GM18499 (cell line): ENCODE measurements at regions not wholly inside any gene's neighbourhood (a gene's known extent, or its start where the extent isn't known, plus 50 kb on each side); places are given as distances from the start of the nearest gene placed in this dataset.
"Not testable (repeated sequence)": the region's sequence is repeated elsewhere in the genome, so short reads cannot be mapped to it uniquely, and the experiment has no call there.

Experiments used
- ATAC-seq: cut with Tn5 transposase; IDR thresholded peaks from one replicate; pipeline ENCODE4 v1.9.1; 2021; ENCODE audit warnings: moderate number of reproducible peaks; ENCODE audit not compliant: insufficient read depth, unreplicated experiment

DNA sequence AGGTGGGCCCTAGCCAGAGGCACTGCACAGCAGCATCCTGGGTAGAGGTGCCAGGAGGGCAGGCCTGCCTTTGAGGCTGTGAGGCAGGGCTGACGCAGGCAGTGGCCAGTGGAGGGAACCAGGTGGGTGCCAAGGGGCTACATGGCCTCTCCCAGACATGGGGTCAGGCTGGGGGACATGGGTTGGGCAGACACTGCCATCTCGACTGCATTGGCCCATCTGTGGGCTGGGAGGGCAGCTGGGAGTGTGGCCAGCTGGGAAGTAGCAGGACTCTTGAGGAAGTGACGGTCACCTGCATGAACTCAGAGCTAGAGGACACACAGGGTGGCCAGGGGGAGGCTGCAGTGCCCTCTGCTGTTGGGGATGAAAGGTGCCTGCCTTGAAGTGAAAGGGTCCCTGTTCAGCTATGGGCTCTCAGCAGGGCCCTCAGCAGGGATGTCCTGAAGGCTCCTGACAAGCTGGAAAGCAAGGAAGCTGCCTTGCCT is 294.6 kb downstream of the CCDC74A start:
- ATAC-seq = not testable (repeated sequence)

DNA sequence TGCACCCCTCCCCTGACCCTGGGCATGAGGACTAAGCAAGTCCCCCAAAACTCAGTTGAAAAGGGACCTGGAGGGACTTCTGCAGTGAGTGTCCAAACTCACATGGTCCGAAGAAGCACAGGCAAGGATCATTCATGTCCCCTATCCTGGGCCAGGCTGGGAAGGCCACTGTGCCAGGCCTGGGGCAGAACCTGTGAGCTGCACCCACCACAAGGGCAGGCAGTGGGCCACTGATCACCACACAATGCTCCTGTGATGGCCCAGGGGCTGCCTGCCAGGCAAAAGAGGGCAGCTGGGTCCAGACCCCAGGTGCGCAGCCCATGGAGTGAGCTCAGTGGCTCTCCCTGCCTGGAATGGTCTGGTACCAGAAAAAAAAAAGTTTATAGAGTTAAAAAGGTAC is 295.4 kb downstream of the CCDC74A start:
- not testable (repeated sequence) for ATAC-seq

DNA sequence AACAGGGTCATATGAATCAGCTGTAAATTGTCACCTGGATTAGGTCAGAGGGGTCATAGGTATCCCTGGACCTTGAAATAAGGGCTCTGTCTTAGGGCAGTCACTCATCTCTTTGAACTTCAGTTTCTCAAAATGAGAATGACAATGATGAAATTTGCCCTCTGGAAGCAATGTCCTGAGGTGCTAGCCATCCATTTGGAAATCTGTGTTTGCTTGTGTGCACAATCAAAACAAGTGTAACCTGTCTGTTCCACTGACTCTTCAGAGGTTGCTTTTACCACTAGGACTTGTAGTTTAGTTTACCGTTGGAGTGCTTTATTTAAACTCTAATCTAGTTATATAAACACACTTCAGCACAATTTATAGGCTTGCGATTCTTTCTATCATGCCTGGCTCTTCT is 297.3 kb downstream of the CCDC74A start:
- not testable (repeated sequence) for ATAC-seq

DNA sequence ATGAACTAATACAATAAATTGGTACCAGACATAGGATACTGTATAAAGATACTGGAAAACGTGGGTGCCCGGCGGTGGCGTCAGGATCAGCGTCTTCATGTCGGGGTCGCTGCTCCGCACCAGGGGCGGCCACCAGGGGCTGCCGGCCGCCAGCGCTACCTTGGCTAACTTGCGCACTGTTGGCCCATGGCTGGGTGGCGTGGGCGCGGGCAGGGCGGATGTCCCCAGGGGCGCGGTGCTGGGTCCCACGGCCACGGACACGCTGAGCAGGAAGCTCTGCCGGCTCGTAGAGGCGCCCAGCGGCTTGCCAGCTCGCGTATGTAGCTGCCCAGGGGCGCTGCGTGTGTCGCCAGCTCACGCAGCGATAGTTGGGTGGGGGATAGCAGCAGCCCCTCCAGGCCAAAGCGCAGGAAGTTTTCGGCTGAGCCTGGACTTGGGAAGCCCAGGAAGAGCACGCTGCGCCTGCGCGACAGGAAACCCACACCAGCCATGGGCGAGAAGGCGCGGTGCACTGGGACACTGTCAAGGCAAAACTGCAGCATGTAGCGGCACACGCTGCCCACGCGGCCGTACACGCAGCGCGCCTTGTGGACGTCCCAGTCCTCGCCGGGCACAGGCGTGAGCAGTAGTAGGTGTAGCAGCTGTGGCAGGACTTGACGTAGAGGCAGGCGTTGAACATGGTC is 299.9 kb downstream of the CCDC74A start:
- ATAC-seq = no peak

DNA sequence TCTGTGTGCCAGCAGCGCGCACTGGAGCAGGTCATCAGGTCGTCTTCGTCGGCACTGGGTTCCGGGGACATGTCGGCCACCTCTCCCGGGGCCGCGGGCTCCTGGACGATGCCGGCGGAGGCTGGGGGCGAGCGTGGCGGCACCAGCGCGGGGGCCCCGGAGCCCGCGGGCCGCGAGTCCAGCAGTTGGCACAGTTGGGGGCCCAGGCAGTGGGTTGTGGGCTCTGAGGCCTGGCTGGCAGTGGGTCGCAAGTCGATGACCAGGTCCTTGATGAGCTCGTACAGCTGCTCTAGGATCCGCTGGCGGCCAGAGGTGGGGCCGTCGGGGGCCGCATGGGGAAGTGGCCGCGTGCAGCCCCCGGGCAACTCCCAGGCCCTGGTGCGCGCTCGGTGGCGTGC is 300.5 kb downstream of the CCDC74A start:
- no peak for ATAC-seq

DNA sequence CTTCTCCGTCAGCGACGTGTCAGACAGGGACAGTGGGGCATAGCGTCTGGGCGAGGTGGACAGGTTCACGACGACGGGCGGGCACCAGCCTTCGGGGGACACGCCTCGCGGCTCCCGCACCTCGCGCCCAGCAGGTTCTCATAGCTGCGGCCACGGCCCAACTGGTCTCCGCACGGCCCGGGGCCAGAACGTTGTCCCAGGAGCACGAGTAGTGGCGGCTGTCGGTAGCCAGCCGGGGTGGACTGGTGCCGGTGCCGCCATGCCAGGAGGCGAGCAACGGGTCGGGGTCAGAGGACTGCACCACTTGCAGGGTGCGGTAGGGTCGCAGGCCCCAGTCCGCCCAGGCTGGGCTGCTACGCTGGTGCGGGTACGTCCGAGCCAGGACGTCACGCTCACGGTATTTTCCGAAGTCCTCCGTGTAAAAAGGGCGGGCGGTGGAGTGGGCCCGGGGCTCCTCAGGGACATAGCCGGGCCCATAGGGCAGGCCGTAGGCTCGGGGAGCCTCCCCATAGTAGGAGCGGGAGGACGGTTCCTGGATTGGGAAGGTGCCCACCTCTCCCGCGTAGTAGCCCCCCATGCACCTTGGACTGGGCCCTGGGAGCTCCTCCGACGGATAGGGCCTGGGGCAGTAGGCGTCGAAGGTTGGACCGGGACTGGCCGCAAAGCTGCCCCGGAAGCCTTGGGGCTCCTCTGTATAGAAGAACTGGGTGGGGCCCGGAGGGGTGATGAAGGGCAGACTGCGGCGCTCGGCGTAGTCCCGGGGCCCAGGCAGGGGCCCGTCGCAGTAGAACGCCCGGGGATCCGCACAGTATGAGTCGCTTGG is 301.2 kb downstream of the CCDC74A start:
- not testable (repeated sequence) for ATAC-seq

DNA sequence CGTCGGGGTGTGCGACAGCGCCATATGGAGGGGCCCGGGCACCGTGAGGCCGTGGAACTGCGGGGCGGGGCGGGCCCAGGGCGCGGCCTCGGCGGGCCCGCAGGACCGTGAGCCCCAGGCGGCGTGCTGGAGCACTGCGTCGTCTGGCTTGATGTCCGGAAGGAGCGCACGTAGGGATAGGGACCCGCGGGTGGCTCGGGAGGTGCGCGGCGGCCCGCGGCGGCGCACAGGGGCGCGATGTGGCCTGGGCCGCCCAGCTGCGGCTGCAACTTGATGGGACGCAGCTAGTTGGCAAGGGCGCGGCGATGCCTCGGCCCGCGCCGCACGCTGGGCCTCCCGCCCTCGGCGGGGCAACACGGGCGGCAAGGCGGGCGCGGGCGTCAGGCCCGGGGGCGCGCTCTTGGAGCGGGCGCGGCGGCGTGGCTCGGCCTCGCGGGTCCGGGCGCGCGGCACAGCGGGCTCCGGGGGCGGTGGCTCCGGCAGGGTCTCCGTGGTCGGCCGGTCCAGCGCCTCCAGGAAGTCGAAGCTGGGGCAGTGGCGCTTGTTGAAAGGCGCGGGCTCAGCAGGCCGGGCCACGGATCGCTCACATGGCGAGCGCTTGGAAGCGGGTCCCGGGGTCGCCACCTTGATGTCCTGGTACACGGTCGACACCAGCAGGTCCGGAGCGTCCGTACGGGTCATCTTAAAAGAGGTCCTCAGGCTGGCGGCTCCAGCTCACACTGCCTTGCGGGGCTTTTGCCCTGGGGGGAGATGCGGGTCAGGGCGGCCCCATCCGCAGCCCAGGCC is 302.0 kb downstream of the CCDC74A start:
- not testable (repeated sequence) for ATAC-seq

DNA sequence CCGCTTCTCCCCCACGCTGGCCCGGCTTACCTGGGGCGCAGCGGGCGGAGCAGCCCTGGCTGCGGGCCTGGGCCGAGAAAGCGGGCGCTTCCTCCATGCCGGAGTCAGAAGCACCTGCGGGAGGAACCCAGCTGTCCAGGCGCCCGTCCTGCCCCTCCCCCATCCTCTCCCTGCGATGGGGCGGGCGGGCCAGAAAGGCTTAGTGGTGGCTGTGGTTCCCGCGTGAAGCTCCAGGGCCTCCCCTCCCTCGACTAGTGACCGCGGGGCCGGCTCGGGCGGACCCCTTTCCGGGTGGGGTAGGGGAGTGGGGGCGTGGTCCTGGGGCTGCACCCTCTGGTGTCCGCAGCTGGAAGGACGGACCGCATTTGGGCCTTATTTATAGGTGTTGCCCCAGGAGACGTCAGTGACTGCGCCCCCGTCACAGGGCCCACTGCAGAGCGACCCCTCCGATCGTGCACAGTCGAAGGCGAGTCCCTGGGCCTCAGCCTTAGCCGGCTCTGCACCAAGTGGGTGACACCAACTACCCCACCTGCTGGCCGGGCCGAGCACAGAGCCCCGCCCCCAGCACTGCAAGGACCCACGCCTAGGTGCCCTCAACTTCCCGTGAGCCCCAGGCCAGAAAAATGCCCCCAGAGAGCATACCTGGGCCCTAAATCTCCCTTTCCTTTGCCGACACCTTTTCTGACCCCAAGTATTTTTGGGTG is 302.7 kb downstream of the CCDC74A start:
- ATAC-seq = not testable (repeated sequence)

DNA sequence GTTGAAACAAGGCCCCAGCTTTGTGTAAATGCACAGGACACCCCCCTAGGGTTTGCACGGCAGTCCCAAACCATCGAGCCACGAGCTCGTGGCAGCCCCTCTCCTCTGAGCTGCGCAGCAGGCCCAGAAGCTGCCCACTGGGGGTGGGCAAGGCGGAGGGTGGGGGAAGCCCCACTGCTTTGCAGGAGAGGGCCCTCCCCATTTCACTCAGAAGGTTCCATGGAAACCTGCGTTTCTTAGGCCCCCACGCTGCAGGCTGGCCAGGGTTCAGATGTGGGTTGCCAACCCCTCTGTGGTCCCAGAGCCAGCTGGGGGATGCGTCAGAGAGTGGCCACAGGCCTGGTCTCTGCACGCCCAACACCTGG is 303.2 kb downstream of the CCDC74A start:
- ATAC-seq = not testable (repeated sequence)

DNA sequence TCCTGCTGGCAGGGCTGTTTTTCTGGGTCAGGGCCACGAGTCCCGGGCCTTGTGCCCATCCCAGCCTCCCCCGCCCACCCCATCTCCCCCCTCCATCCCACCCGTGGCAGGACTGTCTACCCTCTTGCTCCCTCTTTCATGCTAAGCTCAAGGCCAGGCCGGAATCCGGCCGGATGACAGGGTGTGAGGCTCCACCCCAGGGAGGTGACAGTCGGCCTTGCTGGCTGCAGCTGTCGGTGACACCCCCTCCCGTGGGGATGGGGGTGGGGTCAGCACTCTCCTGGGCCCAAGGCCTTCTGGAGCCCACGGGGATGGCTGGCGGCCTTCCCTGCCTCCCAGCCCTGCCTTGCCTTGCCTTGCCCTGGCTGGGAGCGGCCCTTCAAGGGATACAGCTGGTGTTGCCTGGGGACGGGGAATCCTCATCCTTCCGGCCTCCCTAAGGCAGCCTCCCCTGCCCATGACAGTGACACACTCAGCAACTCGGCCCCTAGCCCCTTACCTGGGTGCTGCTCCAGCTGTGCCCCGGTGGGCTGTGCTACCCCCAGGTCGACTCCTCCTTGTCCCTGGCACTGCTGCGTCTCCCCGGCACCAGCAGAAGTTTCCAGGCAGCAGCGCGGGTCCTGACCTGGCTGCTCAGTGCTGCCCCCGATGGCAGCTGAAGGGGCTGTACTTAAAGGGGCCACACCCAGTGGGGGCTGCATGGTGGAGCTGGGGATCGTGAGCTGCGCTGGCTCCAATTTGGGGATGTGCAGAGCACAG is 303.9 kb downstream of the CCDC74A start:
- ATAC-seq = not testable (repeated sequence)

DNA sequence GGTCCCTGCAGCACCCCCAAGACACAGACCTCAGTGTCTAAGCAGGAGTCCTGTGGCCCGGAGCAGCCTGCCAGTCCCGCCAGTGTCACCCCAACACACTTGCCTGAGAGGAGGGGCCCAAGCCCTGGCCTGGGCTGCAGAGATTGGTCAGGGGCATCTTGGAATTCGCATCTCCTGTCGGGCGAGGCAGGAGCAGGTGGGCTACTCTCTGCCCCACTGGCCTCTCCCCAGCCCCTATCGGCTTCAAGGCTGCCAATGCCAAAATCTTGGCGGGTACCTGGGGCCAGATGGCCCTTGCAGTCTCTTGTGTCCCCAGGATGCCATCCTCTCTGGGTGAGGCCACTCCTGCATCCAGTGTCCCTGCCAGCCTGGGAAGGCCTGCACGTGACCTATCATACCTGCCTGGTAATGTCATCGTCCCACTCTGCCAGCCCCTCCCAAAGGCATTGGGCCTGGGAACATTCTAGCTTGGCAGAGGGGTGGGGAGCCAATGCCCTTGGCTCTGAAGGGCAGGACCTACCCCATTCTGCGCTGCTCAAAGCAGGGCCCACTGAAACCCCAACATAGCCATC is 304.6 kb downstream of the CCDC74A start:
- not testable (repeated sequence) for ATAC-seq

DNA sequence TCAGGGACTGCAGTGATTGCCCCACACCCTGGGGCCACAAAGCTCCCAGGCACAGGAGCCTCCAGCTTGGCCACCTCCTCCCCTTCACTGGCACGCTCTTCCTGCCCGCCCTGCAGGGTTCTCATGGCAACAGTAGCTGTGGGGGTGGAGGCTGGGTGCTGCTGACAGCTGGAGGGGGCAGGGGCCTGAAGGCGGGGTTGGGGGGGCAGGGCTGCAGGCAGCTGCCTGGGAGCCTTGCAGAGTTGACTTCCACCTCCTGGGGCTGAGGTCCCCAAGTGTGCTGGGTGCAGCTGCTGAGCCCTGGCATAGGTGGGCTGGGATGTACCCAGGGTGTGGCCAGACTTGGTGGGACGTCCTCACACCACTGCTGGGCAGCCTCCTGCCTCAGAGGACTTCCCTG is 305.2 kb downstream of the CCDC74A start:
- not testable (repeated sequence) for ATAC-seq

DNA sequence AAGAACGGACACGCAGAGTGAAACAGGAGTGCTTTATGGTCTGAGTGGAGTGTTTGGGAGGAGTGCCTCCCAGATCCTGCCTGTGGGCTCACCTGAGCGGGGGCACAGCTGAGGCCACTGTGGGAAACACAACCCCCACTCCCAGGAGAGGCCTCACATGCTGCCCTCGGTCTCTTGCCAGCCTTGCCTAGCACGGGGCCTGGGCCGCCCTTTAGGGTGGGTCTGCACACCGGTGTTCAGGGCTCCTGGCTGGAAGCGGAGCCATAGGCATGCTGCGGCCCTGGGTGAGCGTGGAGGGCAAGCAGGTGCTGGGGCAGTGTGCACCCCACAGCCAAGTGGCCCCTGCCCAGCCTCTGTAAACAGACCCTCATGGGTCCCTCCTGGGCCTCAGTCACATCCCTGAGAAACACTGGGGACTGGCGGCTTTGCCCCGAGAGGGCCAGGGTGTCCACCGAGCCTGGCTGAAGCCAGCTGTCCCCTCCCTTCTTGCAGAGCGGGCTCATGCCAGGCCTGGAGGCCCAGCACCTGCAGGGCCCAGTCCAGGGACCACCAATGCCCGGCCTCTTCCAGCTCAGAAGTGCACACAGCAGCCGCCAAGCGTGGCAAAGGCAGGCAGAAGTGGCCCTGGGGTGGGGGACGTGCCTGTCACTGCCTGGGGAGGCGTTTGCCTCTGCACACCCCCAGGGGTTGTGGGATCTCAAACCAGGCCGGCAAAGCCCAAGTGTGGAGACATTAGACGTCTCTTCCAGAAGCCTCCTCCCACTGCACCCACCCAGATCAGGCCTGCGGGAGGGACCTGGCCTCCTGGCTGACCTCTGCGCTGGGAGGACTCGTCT is 305.9 kb downstream of the CCDC74A start:
- not testable (repeated sequence) for ATAC-seq

DNA sequence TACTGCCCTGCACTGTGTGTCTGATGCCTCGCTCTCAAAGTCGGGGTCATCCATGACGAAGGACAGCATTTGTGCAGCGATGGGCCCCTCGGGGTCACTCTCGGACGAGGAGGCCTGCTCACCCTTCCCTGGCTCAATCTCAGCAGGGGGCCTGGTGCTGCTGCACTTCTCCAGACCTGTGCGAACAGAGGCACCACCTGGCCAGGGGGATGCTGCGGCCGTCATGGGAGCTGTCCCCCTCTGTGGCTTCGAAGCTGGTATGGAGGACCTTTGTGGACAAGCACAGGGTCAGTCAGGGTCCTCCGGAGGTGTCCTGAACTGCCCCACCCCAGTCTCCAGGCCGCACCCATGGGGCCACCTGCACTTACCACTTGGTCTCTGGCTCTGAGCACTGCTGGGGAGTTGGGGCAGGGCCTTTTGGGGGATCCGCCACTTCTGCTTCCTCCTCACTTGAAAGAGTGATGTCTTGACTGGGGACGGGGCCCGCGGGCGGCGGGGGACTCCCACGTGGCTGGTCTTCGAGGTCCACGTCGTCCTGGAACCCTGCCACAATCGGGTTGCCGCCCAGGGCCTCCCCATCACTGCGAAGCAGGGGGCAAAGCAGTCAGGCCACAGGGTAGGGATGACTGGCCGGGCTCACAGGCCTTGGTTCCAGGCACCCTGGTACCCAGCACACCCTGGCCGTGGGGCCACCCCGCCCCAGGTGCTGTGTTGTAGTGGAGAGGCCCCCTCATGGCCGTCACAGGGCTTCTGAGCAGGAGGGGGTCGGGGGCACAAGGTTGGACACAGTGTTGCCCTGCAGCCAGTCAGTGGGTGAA is 306.7 kb downstream of the CCDC74A start:
- not testable (repeated sequence) for ATAC-seq

DNA sequence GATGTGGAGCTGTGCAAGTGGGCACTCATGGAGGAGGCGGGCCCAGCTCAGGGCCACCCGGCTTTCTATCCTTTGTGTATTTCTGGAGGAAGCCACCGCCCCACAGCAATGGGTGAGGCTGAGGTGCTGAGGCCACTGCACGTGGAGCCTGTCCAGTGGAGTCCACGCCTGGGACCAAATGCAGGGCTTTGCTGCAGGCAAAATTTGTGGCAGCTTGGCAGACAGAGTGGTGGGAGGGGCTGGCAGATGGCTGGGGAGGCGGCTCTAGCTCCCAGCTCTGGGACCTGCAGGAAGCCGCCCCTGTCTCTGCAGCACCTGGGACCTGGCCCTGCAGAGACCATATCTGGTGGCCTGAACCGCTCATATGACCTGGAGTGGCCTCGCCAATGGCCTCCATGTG is 307.3 kb downstream of the CCDC74A start:
- not testable (repeated sequence) for ATAC-seq

DNA sequence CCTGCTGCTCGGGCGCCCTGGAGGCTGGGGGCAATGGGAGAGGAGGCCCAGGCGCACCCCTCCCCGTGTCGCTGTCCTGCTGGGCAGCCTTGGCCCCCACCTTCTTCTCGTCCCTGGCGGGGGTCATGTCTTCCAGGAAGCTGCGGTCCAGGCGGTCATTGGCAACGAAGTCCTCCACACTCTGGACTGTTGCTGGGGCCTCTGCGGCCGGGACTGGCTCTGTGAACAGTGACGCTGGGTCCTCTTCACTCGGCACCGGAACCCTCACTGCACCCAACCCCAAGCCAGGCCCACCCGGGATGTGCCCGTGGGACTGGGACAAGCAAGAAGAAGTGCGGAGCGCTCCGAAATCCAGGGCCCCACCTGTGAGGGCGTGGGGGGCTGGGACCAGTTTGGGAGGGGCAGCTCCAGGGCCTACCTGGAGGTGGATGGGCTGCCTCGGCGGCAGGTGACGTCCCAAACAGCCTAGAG is 308.0 kb downstream of the CCDC74A start:
- no peak for ATAC-seq

DNA sequence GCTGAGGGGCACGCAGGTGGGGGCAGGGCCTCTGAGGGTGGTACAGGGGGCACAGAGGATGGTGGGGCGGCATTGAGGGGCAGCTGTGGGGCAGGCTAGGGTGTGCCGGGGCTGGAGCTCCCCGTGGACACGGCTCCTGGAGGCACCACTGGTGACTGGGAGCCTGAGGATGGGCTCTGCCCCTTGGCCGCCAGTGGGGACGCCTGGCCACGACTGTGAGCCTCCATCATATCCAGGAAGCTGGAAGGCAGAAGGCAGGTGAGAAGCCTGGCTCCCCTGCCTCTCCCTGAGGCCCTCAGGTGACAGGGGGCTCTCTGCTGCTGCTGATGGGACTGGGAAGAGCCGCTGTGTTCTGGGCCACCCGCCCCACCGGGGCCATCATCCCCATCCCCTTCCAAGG is 308.4 kb downstream of the CCDC74A start:
- not testable (repeated sequence) for ATAC-seq
